GM21825 (cell line): ENCODE measurements at regions not wholly inside any gene's neighbourhood (a gene's known extent, or its start where the extent isn't known, plus 50 kb on each side); places are given as distances from the start of the nearest gene placed in this dataset.

Experiments used
- ATAC-seq: cut with Tn5 transposase; IDR thresholded peaks from one replicate; pipeline ENCODE4 v1.9.1; 2021; ENCODE audit warnings: mild to moderate bottlenecking, moderate library complexity; ENCODE audit not compliant: unreplicated experiment

GRCh38 chrX:69085151-69085550 lies 80.1 kb downstream of the PJA1 start:
- no peak for ATAC-seq

- ATAC-seq: no peak
These were observed 81.5 kb downstream of the PJA1 start for GRCh38 chrX:69083801-69084200.

DNA sequence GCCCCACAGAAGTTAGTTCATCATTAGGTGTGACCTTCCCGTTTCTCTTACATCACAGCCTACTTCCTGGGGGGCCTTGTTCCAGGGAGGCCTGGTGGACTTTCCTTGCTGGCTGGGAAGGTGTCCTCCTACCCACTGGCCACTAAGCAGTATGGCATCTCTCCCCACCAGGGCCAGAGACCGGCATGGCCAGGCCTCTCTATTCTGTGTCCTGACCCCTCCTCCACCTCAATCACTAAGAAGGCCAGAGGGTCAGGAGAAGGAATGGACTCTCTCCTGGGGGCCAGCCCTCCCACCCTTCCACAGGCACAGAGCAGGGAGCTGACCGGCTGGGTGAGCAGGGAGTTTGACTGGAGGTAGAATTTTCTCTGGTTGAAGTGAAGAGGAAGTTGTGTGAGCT lies 81.9 kb downstream of the PJA1 start:
- ATAC-seq: no peak

- ATAC-seq: no peak
These were observed 82.5 kb downstream of the PJA1 start for GRCh38 chrX:69082753-69083150.

DNA sequence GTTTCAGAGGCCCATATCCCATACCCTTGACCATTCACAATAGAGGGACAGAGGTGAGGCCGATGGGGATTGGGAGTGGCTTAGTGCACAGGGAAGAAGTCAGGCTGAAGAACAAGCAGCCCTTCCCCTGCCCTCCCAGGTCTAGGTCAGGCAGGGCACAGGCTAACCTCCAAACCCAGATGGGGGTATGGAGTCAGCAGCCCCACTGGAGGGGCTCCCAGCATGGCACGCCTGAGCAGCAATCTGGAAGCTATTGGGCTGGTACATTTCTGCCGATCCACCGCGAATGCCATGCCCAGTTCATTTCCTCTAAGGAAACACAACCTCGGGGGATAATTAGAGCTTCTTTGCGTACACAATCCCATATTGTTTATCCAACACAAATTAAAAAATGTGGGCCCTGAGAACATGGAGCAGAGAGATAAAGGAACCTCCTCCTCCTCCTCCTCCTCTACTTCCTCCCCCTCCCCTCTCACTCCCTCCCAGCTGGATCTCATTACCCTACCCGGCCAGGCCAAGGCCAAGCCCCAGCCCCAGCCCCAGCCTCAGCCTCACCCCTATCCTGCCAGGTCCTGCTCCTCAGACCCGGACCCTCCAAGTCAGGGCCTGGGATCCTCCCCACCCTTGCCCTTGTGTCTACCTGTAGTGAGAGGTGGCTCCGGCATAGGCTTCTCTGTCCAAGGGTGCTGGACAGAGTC lies 83.0 kb downstream of the PJA1 start:
- no peak for ATAC-seq

DNA sequence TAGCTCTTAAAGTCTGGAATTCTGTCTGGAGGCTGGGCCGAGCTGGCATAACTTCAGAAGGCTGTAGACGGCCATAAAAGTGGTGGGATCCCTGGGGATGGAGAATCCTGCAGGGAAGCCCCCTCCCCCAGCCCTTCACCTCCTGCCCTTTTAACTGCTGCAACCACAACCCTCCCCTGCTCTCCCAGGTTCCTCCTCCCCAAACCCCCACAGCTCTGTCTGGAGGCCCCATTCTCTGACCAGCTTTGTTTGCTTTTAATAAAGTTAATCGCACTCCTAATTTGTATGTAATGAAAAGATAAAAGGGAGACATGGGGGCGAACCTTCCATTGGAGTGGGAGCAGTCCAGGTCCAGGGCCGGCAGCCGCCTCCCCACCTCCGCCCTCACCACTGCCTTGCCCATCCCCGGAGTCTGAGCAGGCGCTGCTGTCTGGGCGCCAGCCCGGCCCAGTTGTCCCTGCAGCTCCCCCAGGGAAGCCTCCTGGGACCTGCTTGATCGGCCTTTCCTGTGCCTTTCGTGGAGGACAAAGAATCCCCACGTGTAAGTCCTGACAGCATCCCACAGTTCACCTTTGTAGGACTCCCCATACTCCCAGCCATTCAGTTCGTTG lies 84.3 kb downstream of the PJA1 start:
- no peak for ATAC-seq

GRCh38 chrX:69079268-69079667 lies 86.0 kb downstream of the PJA1 start:
- ATAC-seq: no peak

- ATAC-seq: no peak
These were observed 87.3 kb downstream of the PJA1 start for GRCh38 chrX:69077895-69078455.

- ATAC-seq: no peak
These were observed 89.2 kb downstream of the PJA1 start for GRCh38 chrX:69076088-69076487.

DNA sequence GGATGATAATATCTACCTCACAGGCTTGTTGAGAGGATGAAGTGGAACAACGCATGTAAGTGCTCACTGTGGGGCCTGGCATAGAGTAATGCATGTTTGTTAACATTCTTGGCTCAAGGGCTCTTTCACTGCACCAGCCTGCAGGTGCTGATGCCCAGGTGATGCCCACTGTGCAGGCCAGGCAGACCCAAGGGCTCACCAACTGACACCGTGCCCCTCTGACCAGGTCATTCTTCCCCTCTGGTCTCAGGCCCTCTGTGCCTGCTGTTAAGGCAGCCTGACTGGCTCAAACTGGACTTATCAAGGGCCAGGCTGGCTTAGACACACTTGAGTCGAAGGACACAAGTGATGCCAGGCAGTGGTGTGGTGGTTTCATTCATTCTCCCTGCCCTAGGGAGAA lies 90.5 kb downstream of the PJA1 start:
- no peak for ATAC-seq

- no peak for ATAC-seq
These were observed 91.5 kb downstream of the PJA1 start for GRCh38 chrX:69073721-69074120.

DNA sequence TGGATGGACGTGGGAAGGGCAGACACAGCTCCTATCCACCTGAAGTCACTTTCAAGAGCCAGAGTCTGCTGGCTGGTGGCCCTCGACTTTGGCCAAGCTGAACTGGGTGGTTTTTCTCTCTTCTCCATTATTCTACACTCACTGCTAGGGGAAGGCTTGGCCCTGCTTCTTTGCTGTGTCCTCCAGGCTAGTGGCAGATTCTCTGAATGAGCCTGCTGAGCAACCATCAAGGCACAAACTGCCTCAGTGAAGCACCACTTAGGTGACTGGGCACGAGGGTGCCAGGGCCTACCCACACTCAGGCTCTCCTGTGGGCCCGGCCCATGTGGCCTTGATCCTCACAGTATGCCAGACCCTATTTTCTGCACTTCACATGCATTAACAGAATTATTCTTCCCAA lies 92.0 kb downstream of the PJA1 start:
- ATAC-seq: no peak

- ATAC-seq: no peak
These were observed 92.7 kb downstream of the PJA1 start for GRCh38 chrX:69072486-69073006.

- no peak for ATAC-seq
These were observed 94.2 kb downstream of the PJA1 start for GRCh38 chrX:69070949-69071650.

DNA sequence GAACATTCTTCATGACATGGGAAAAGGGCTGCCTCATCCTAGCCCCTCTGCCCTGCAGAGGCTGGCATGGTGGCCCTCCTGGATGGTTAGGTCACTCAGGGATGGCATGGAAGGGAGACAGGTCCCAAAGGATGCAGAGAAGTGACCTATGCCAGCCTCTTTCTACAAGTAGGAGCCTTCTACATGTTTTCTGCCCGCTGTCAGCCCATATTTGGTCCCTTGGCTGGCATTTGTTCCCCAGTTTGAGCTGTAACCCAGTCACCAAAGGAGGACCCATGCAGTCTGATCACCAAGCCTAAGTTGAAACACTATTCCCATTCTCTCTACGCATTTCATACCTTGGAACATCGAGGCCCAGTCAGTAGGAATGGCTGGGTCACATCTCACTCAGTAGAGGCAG lies 95.4 kb downstream of the PJA1 start:
- no peak for ATAC-seq

DNA sequence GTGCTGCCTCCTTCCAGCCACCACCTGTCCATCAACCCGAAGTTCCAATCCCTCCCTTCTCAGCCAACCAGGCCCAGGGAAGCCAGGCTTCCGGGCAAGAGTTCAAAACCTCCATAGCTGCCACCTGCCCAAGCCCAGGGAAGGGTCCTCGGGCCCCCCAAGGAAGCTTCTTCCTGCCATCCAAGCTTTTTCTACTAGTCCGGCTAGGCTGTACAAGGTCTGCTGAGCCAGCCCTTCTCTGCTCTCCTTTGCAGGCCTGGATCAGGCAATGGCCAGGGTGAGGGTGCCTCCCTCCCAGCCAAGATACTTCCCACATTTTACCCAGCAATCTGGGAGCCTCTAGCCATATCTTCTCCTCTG lies 96.2 kb downstream of the PJA1 start:
- ATAC-seq: no peak

DNA sequence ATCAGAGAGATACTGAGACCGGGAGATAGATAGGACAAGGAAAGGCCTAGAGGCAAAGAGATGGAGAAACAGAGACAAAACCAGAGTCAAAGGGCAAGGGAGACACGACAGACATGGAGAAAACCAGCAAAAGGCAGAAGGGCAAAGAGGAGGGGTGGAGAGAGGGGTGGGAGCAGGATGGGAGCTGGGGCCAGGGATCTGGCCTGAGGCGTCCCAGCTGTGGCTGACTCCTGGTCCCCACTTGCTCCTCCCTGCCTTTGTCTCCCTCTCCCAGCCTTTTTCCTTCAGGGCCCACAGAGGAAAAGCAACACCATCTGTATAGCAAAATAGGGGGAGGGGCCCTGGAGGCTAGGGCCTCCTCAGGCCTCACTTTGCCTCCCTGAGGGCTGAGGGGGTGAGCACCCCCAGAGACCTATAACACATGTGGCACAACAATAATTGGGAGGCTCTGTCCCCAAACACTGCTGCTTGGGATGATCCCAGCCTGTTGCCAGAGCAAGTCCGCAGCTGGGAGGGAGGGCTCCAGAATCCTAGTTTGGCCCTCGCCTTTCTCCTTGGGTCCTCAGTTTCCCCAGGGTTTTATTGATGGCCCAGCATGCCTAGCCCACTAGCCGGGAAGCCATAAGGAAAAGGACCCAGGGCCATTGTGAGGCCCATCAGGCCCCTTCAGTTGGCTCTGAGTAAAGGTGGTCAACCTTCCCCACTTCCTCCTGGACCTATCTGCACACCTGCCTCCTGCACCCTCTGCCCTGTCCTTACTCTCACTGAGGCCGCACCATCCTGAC lies 96.8 kb downstream of the PJA1 start:
- ATAC-seq: no peak

- ATAC-seq: no peak
These were observed 97.4 kb downstream of the PJA1 start for GRCh38 chrX:69067841-69068240.

DNA sequence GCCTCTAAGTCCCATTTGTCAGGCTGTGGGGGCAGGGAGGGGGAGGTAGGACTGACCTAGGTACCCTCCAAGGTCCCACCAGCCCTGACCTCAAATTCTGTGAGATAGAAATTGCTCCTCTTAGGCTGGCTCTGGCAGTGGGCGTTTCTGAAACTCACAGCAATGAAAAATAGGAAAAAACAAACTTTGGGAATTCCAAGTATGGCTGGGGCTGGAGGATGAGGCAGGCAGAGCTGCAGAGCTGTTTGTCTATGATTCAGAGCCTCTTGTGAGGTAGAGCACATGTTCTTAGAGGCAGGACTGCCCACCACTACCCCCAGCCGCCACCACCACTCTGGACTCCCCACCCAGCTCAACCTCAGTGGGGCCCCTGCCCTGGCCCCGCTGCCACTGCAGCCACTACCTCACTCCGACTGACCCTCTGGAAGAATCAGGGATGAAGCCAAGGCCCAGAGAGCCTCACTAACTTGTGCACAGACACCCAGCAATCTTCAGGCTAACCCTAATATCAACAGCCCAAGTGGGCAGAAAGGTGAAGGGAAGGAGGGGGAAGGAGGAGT lies 98.2 kb downstream of the PJA1 start:
- ATAC-seq: no peak

GRCh38 chrX:69066021-69066757 lies 99.1 kb downstream of the PJA1 start:
- ATAC-seq: no peak
